Hepatocyte (in vitro differentiated cells): ENCODE measurements at regions not wholly inside any gene's neighbourhood (a gene's known extent, or its start where the extent isn't known, plus 50 kb on each side); places are given as distances from the start of the nearest gene placed in this dataset.

ENCODE experiments used
- CTCF ChIP-seq: fragments of 200-600 bp; sonication (generic); IDR thresholded peaks from 2 replicates; pipeline ENCODE4 v1.5.1; 2016; ENCODE audit warnings: antibody characterized with exemption, mild to moderate bottlenecking; ENCODE audit not compliant: poor library complexity
- EZH2 ChIP-seq: fragments of 200-600 bp; sonication (generic); IDR thresholded peaks from 2 replicates; pipeline ENCODE4 v1.6.1; 2016; ENCODE audit warnings: antibody characterized with exemption, mild to moderate bottlenecking, borderline replicate concordance
- EZH2phosphoT487 ChIP-seq: fragments of 200-600 bp; sonication (generic); IDR thresholded peaks from one replicate; pipeline ENCODE4 v1.6.1; 2018; ENCODE audit warnings: antibody characterized with exemption, mild to moderate bottlenecking, low read depth, moderate library complexity; ENCODE audit not compliant: unreplicated experiment, severe bottlenecking

GRCh38 chr4:19927381-19927780, 324.3 kb upstream of the SLIT2 start:
- TF ChIP-seq CTCF = no peak
- no peak for TF ChIP-seq EZH2phosphoT487
- no peak for TF ChIP-seq EZH2
